Breast epithelium (tissue), 3 donors: ENCODE measurements at regions not wholly inside any gene's neighbourhood (a gene's known extent, or its start where the extent isn't known, plus 50 kb on each side); places are given as distances from the start of the nearest gene placed in this dataset.

Experiments
- CTCF ChIP-seq, 3 donors: fragments of 450-650 bp; IDR thresholded peaks; one replicate each; pipeline ENCODE4 v1.5.1; 2016 to 2017; ENCODE audit warnings: antibody characterized with exemption in 3 of 3, mild to moderate bottlenecking in 3 of 3, moderate library complexity in 3 of 3
- POLR2A ChIP-seq: fragments of 450-650 bp; IDR thresholded peaks from one replicate; pipeline ENCODE4 v1.6.1; 2016; ENCODE audit warnings: antibody characterized with exemption, mild to moderate bottlenecking, moderate library complexity

DNA sequence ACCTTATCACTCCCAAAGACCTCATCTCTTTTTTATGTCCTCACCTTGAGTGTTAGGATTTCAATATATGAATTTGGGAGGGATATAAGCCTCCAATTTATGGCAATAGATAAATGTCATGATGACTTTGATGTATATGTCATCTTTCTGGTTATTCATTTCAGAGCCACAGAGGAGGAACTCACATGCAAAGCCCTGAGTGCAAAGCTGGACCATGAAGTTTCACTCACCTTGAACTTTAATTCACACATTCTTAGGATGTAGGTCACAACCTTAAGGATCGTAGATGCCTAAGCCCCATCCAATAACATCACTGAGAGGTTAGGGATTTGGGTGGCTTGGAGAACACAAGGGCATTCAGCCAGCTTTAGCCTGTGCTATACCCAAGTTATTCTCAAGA is 81.9 kb upstream of the ZPBP start:
- TF ChIP-seq CTCF (IDR thresholded peaks at IDR 0.05): no peak
- no peak for TF ChIP-seq POLR2A
